KMS-11 (cell line): ENCODE measurements at regions not wholly inside any gene's neighbourhood (a gene's known extent, or its start where the extent isn't known, plus 50 kb on each side); places are given as distances from the start of the nearest gene placed in this dataset.

ENCODE experiments used
- H2AFZ ChIP-seq: fragments of 200-600 bp; sonication (generic); 2 replicates; pipeline ENCODE4 v1.6.1; 2016; ENCODE audit warnings: antibody characterized with exemption, mixed run types, low read depth
- H3K27ac ChIP-seq: fragments of 200-600 bp; sonication (generic); 2 replicates; pipeline ENCODE4 v1.6.1; 2016; ENCODE audit warnings: mild to moderate bottlenecking, mixed run types
- H3K27me3 ChIP-seq: fragments of 200-600 bp; sonication (generic); 2 replicates; pipeline ENCODE4 v1.6.1; 2017; ENCODE audit warnings: mild to moderate bottlenecking, low read depth, mixed run types, moderate library complexity; ENCODE audit not compliant: insufficient read depth
- H3K36me3 ChIP-seq: fragments of 200-600 bp; sonication (generic); 2 replicates; pipeline ENCODE4 v1.6.1; 2017; ENCODE audit warnings: mild to moderate bottlenecking, mixed run types; ENCODE audit not compliant: insufficient read depth
- H3K4me1 ChIP-seq: fragments of 200-600 bp; sonication (generic); 2 replicates; pipeline ENCODE4 v1.6.1; 2016; ENCODE audit warnings: mild to moderate bottlenecking, low read depth, mixed run types; ENCODE audit not compliant: poor library complexity, severe bottlenecking
- H3K4me2 ChIP-seq: fragments of 200-600 bp; sonication (generic); 2 replicates; pipeline ENCODE4 v1.7.0; 2016; ENCODE audit warnings: mild to moderate bottlenecking, mixed run types
- H3K4me3 ChIP-seq: fragments of 200-600 bp; sonication (generic); IDR thresholded peaks from 2 replicates; pipeline ENCODE4 v1.6.1; 2017; ENCODE audit warnings: low read depth, low read length, mixed read lengths; ENCODE audit not compliant: insufficient read depth
- H3K79me2 ChIP-seq: fragments of 200-600 bp; sonication (generic); 2 replicates; pipeline ENCODE4 v1.6.1; 2016; ENCODE audit warnings: low read depth, mixed run types; ENCODE audit not compliant: insufficient read depth
- H3K9ac ChIP-seq: fragments of 200-600 bp; sonication (generic); 2 replicates; pipeline ENCODE4 v1.6.1; 2016; ENCODE audit warnings: mild to moderate bottlenecking, mixed run types
- H4K20me1 ChIP-seq: fragments of 200-600 bp; sonication (generic); 2 replicates; pipeline ENCODE4 v1.6.1; 2016; ENCODE audit warnings: mild to moderate bottlenecking, mixed run types; ENCODE audit not compliant: insufficient read depth
- CTCF ChIP-seq: fragments of 200-600 bp; sonication (generic); conservative IDR thresholded peaks from 2 replicates; pipeline ENCODE4 v1.6.1; 2017; ENCODE audit warnings: low read depth, mild to moderate bottlenecking, antibody characterized with exemption, low read length, moderate library complexity, mixed read lengths

- TF ChIP-seq CTCF, result no peak
- H3K9ac ChIP-seq, result no peak overlapping the region
- H3K79me2 ChIP-seq, result no peaks in the 10 kb centered on the region
- no peaks in the 10 kb centered on the region for H3K4me1 ChIP-seq
- H3K36me3 ChIP-seq, result no peaks in the 10 kb centered on the region
- H2AFZ ChIP-seq, result no peak overlapping the region
- H3K4me3 ChIP-seq, result no peak overlapping the region
- no peak overlapping the region for H3K4me2 ChIP-seq
- no peaks in the 10 kb centered on the region for H3K27me3 ChIP-seq
- no peak overlapping the region for H3K27ac ChIP-seq
- H4K20me1 ChIP-seq, result no peaks in the 10 kb centered on the region
These were observed 100.3 kb upstream of the SIRPG start for GRCh38 chr20:1757606-1758512.

DNA sequence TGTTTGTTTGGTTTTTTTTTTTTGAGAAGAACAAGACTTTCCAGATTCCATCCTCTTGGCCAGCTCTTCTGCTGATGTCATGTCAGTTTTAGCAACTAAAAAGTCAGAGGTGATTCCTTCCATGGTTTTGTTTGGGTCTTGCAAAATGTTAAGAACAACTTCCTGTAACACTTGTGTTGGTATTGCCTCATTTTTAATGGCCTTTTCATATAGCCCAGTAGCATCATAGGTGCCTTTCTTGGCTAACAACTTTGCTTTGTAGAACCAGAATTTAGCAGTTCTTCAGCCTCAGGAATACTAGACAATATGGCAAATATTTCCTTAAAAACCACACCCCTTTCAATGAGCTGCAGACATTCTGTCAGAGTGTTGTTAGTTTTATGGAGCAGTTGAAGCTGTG lies 99.5 kb upstream of the SIRPG start:
- Histone ChIP-seq H3K4me1 (no peaks in the 10 kb centered on the region), H4K20me1 (no peaks in the 10 kb centered on the region), H3K36me3 (no peaks in the 10 kb centered on the region), H3K4me3 (no peak overlapping the region), H3K27ac (no peak overlapping the region), H3K27me3 (no peaks in the 10 kb centered on the region), H3K4me2 (no peak overlapping the region), H3K79me2 (no peaks in the 10 kb centered on the region), H2AFZ (no peak overlapping the region), H3K9ac (no peak overlapping the region)
- TF ChIP-seq CTCF, result no peak

GRCh38 chr20:1754749-1755148 lies 97.2 kb upstream of the SIRPG start:
- no peaks in the 10 kb centered on the region for H3K79me2 ChIP-seq
- TF ChIP-seq CTCF, result no peak
- H3K4me2 ChIP-seq, result no peak overlapping the region
- H3K9ac ChIP-seq, result no peak overlapping the region
- no peak overlapping the region for H2AFZ ChIP-seq
- no peak overlapping the region for H3K4me3 ChIP-seq
- no peaks in the 10 kb centered on the region for H3K4me1 ChIP-seq
- H3K27ac ChIP-seq, result no peak overlapping the region
- no peaks in the 10 kb centered on the region for H3K27me3 ChIP-seq
- no peaks in the 10 kb centered on the region for H3K36me3 ChIP-seq
- H4K20me1 ChIP-seq, result no peaks in the 10 kb centered on the region

DNA sequence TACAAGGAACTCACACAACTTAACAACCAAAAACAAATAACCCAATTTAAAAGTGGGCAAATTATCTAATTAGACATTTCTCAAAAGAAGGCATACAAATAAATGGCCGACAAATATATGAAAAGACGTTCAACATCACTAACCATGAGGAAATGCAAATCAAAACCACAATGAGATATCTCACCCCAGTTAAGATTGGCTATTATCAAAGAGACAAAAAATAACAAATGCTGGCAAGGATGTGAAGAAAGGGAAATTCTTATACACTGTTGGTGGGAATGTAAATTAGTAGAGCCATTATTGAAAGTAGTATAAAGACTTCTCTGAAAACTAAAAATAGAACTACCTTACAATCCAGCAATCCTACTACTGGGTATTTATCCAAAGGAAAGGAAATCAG lies 96.7 kb upstream of the SIRPG start:
- Histone ChIP-seq H3K4me3 (no peak overlapping the region), H3K4me1 (no peaks in the 10 kb centered on the region), H2AFZ (no peak overlapping the region), H3K4me2 (no peak overlapping the region), H4K20me1 (no peaks in the 10 kb centered on the region), H3K36me3 (no peaks in the 10 kb centered on the region), H3K79me2 (no peaks in the 10 kb centered on the region), H3K27ac (no peak overlapping the region), H3K27me3 (no peaks in the 10 kb centered on the region), H3K9ac (no peak overlapping the region)
- TF ChIP-seq CTCF, result no peak
